HL-60/S4 treated with retinoic acid at 250 ng/mL for 4 days and 3 days (cell line): ENCODE measurements at regions not wholly inside any gene's neighbourhood (a gene's known extent, or its start where the extent isn't known, plus 50 kb on each side); places are given as distances from the start of the nearest gene placed in this dataset.

ENCODE experiments used
- in situ Hi-C: fragments of 300-500 bp; cut with MboI; formaldehyde crosslinking; loops from 2 replicates; pipeline ENCODE4 v1.7.0; 2022; ENCODE audit warnings: low sequenced_read_pairs

- in situ Hi-C loops = no loop called here
Observed at GRCh38 chr10:3526727-3527501, 258.1 kb downstream of the KLF6 start.

- in situ Hi-C loops = no loop called here
Observed at GRCh38 chr10:3525832-3526449, 259.1 kb downstream of the KLF6 start.

GRCh38 chr10:3524086-3524960 is 260.7 kb downstream of the KLF6 start:
- in situ Hi-C loops = no loop called here

GRCh38 chr10:3523309-3524050 is 261.5 kb downstream of the KLF6 start:
- in situ Hi-C loops = no loop called here

GRCh38 chr10:3516923-3517255 is 268.1 kb downstream of the KLF6 start:
- in situ Hi-C loops = no loop called here

- in situ Hi-C loops = no loop called here
Observed at GRCh38 chr10:3516234-3516922, 268.6 kb downstream of the KLF6 start.

GRCh38 chr10:3514691-3515090 is 270.3 kb downstream of the KLF6 start:
- in situ Hi-C loops = no loop called here

GRCh38 chr10:3512263-3512662 is 272.7 kb downstream of the KLF6 start:
- in situ Hi-C loops = no loop called here

- in situ Hi-C loops = no loop called here
Observed at GRCh38 chr10:3511483-3511882, 273.5 kb downstream of the KLF6 start.

- in situ Hi-C loops = no loop called here
Observed at GRCh38 chr10:3510741-3511140, 274.3 kb downstream of the KLF6 start.

GRCh38 chr10:3509355-3509754 is 275.7 kb downstream of the KLF6 start:
- in situ Hi-C loops = no loop called here

- in situ Hi-C loops = no loop called here
Observed at GRCh38 chr10:3503299-3503698, 281.7 kb downstream of the KLF6 start.

GRCh38 chr10:3502673-3503072 is 282.3 kb downstream of the KLF6 start:
- in situ Hi-C loops = no loop called here

- in situ Hi-C loops = no loop called here
Observed at GRCh38 chr10:3500408-3500856, 284.6 kb downstream of the KLF6 start.

- in situ Hi-C loops = no loop called here
Observed at GRCh38 chr10:3499120-3499519, 285.9 kb downstream of the KLF6 start.

GRCh38 chr10:3497581-3497980 is 287.4 kb downstream of the KLF6 start:
- in situ Hi-C loops = no loop called here

GRCh38 chr10:3496138-3496537 is 288.9 kb downstream of the KLF6 start:
- in situ Hi-C loops = no loop called here

GRCh38 chr10:3495281-3495680 is 289.7 kb downstream of the KLF6 start:
- in situ Hi-C loops = no loop called here

GRCh38 chr10:3494838-3495230 is 290.2 kb downstream of the KLF6 start:
- in situ Hi-C loops = no loop called here

GRCh38 chr10:3494131-3494837 is 290.7 kb downstream of the KLF6 start:
- in situ Hi-C loops = no loop called here
